GM21528 (cell line): ENCODE measurements at regions not wholly inside any gene's neighbourhood (a gene's known extent, or its start where the extent isn't known, plus 50 kb on each side); places are given as distances from the start of the nearest gene placed in this dataset.

Experiments
- ATAC-seq: cut with Tn5 transposase; IDR thresholded peaks from one replicate; pipeline ENCODE4 v1.9.1; 2021; ENCODE audit warnings: mild to moderate bottlenecking, moderate library complexity; ENCODE audit not compliant: unreplicated experiment, low FRiP score

GRCh38 chr6:100186552-100186951 is 192.5 kb upstream of the MCHR2 start:
- ATAC-seq = no peak

GRCh38 chr6:100185615-100186014 is 191.6 kb upstream of the MCHR2 start:
- ATAC-seq = peak; percentile 82

- no peak for ATAC-seq
Observed at GRCh38 chr6:100184473-100184872, 190.4 kb upstream of the MCHR2 start.

DNA sequence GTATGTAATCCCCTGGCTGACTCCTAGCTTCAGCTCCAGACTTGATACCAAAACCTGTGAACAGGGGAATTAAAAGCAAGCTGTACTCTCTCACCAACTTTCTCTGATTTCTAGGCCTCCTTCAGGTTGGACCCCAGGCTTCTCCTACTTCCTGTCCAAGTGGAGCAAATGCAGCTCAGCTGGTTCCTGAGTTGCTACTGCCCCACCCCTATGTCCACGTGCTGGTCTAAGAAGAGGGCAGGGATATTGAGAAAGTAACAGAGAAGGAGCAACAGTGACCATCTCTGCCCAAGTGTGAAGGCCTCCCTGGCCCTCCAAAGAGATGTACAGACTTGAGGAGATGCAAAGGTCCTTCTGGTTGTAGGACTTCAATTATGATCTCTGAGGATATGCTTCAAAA is 188.3 kb upstream of the MCHR2 start:
- ATAC-seq = no peak

GRCh38 chr6:100181309-100181708 is 187.3 kb upstream of the MCHR2 start:
- ATAC-seq = no peak

DNA sequence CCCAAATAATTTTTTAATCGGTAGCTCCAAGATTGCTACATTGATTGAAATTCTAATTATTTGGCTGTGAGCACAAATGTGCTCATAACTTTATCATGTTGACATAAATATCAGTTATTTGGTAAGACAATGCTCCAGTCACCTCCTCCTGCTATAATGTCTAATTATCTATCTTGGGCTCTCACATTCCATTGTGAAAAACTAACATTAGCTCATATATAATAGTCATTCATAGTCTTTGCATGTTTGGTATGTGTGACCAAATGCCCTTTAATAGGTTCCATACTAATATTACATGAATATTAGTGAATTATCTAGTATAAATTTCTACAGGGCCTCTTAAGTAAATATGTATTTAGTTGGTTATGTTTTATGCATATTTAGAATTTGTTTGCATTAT is 185.6 kb upstream of the MCHR2 start:
- ATAC-seq = no peak

DNA sequence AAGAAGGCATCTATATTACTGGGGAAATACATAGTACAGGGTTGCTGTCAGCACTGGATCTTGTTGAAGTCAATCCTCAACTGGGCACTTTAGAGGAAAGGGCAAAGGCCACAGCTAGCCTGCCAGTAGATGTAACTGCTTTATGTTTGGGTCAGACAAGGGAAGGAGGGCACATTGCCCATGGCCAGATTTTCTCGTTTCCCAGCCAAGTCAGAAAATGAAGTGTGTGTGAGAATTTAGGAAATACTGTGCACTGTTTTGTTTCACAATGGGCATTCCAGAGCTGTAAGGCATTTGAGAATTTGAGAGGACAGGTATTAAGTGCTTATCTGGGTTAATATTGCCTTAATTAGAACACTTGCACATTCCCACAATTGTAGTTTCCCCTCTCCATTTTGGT is 183.9 kb upstream of the MCHR2 start:
- ATAC-seq = no peak

- no peak for ATAC-seq
Observed at GRCh38 chr6:100176951-100177710, 183.1 kb upstream of the MCHR2 start.

GRCh38 chr6:100176311-100176950 is 182.4 kb upstream of the MCHR2 start:
- ATAC-seq = no peak

DNA sequence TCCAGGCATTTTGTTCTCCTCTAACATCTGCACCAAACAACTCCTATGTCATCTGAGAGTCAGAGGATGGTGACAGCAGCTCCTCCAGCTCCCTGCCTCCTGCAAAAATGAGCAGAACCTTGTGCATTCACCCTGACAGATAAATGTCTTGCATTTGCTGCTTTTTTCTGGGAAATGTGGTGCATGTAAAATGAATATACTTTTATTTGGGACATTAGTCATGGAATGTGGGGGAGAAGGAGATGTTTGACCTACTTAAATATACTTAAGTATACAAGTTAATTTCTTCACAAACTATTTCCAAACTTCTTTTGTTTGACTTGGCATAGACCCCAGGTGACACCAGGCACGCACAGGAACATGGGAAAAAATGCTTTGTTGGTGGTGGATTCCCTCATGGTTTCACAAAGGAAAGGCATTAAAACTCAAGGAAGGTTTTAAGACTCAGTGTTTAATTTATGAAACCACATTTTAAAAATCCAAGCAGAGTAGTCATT is 181.8 kb upstream of the MCHR2 start:
- ATAC-seq = no peak

- no peak for ATAC-seq
Observed at GRCh38 chr6:100173211-100173610, 179.2 kb upstream of the MCHR2 start.

GRCh38 chr6:100172322-100172713 is 178.3 kb upstream of the MCHR2 start:
- no peak for ATAC-seq

DNA sequence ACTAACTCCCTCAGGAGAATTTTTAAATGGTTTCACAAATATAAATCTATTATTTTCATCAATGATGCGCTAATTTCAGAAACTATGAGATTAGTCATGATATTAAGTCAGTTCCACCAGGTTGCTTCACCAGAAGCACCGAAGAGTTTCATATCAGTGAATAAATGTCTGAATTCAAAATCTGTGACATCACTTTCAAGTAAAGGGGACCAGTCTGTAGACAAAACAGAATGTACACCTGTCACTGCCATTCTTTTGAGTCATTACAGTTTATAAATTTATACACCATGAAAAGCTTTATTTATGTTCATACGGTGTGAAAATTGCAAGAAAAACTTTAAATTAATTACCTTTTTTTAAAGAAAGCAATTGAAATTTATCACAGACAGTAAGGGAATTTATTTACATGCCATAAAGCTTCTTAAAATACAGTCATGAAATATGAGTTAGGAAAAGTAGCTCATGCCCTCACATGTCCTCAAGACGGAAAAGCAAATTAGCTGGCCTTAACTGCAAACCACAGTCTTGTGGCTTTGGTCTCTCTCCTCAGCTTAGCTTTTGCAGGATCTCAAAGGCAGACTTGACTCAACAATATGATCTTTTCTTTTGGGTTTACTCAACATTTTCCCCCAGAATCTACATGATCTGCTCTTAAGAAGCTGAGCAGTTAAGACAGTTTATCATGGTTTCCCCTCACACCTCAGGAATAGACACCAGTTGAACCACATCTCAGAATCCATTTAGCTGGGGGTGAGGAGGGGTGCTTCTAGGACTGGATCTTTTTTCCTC is 177.7 kb upstream of the MCHR2 start:
- peak; percentile 92 for ATAC-seq

DNA sequence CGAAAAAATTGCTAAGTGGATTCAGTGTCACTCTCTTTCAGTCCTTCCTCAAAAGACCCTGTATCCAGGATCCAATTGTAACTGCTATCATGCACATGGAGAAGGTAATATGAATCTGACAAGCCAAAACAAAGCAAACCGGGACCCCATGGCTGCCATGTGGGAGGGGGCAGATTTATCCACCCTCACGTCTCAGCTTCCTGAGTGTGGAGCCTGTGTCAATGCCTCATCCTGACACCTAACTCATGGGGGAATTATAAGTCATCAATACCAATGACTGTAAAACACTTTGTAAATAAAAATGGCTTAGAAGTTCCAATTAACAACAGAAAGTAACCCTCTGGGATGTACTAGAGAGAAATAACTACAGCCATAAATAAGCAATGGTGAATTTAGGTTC is 174.1 kb upstream of the MCHR2 start:
- ATAC-seq = no peak

- no peak for ATAC-seq
Observed at GRCh38 chr6:100167585-100167984, 173.6 kb upstream of the MCHR2 start.

DNA sequence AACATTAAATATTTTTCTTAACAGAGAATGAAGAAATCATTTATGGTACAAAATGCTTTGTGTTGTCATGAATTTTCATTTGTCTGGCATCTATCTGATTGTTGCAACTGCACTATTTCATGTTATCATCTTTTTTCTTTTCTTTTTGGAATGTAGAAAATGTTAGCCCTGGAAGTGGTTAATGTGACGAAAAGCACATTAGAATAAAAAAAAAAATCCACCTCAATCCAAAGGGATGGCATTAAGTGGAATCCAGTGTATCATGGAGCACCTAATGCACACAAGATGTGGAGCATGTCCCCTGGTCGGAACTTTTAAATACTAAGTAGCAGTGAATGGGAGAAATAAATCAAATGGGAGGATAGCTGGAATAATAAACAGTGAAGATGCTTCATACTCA is 172.9 kb upstream of the MCHR2 start:
- no peak for ATAC-seq

DNA sequence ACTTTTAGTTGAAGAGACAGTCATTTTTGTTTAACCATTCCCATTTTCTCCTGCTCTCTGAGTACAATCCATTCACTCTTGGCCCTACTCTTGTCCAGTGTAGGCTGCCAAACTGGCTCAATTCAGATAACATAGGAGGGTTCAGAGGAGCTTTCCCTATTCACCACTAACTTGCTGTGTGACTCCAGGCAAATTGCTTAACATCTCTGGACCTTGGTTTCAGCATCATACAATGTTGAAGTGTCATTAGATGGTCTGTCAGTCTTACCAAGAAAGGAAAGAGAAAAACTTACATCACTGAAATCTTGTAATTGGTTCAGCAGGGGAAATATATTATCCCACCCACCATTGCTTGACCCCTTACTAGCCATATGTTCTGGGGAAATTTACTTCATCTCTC is 171.4 kb upstream of the MCHR2 start:
- ATAC-seq = no peak

- ATAC-seq = no peak
Observed at GRCh38 chr6:100163035-100163434, 169.0 kb upstream of the MCHR2 start.

GRCh38 chr6:100161782-100162365 is 167.9 kb upstream of the MCHR2 start:
- ATAC-seq = no peak

DNA sequence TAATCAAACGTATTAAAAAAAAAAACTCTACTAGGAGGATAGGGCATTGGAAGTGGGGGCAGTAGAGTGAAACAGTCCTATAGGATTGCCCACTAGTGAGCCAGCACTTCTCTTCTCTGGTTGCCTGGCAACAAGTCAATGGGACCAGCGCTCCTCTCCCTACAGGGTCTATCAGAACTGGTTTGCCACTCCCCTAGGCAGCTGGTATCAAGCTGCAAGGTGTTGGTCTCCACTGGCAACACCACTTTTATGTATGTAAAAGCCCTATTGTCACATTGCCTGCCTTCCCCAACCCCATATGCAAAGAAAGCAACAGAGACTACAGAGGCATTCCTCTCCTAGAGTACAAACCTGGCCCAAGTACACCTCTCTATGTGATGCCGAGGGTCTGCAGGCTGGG is 166.9 kb upstream of the MCHR2 start:
- ATAC-seq = no peak

- ATAC-seq = no peak
Observed at GRCh38 chr6:100155141-100155540, 161.1 kb upstream of the MCHR2 start.
